SH-SY5Y (cell line): ENCODE measurements at regions not wholly inside any gene's neighbourhood (a gene's known extent, or its start where the extent isn't known, plus 50 kb on each side); places are given as distances from the start of the nearest gene placed in this dataset.
A peak's percentile ranks its signal among the peaks of the same experiment; 100 is the strongest.

Experiments used
- GATA2 ChIP-seq: IDR thresholded peaks from 2 replicates; pipeline ENCODE4 v1.6.1; 2011; ENCODE audit warnings: mild to moderate bottlenecking, low read depth, low read length
- GATA3 ChIP-seq: IDR thresholded peaks from 2 replicates; pipeline ENCODE4 v1.6.1; 2011; ENCODE audit warnings: low read depth, mild to moderate bottlenecking, low read length, moderate library complexity

- TF ChIP-seq GATA3 (no peak), GATA2 (no peak)
Observed at GRCh38 chr9:70478963-70479641, 64.6 kb upstream of the KLF9 start.

DNA sequence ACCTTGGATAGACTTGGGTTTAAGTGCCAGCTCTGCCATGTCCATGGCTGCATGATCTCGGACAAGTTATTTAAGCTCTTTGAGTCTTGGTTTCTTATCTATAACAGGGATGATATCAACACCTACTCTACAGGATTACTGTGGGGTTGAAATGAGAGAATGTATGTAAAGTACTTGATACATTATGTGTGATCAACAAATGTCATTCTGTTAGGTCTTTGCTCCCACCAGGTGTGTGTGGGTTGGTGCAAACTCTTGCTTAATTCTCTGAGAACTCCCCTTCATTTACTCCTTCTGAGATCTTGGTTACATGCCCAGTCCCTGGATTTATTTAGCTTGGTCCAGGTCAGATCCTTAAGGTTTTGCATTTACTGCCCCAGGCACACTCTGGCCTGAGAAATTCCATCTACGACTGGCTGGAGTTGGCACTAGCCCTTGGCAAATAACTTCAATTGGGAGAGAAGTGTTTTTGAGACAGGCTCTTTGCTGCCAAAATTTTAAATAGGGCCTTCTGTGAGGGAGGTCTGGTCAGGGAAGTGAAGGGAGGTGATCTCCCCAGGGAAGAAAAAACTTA is 63.5 kb upstream of the KLF9 start:
- no peak for TF ChIP-seq GATA3
- no peak for TF ChIP-seq GATA2

GRCh38 chr9:70477146-70477745 is 62.8 kb upstream of the KLF9 start:
- TF ChIP-seq GATA3 (no peak), GATA2 (no peak)

- no peak for TF ChIP-seq GATA3
- peak; percentile 19; the same call in 1 of the 2 replicates for TF ChIP-seq GATA2
Observed at GRCh38 chr9:70475211-70475610, 60.8 kb upstream of the KLF9 start.

DNA sequence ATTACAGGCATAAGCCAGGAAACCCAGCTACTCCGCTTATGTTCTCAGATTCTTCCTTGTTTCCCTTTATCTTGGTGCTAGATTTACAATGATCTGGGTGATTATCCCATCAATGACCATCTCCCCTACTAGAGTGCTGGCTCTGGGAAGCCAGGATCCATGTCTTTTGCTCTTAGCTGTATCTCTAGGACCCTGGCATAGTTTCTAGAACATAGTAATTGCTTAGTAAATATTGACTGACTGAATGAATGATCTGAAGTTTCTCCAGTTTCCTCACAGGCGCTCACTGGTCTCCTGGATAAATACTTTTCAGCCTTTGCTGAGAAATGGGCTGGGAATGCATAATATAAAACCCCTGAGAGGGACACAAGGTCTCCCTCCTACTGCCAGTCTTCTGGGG is 60.0 kb upstream of the KLF9 start:
- no peak for TF ChIP-seq GATA3
- no peak for TF ChIP-seq GATA2

DNA sequence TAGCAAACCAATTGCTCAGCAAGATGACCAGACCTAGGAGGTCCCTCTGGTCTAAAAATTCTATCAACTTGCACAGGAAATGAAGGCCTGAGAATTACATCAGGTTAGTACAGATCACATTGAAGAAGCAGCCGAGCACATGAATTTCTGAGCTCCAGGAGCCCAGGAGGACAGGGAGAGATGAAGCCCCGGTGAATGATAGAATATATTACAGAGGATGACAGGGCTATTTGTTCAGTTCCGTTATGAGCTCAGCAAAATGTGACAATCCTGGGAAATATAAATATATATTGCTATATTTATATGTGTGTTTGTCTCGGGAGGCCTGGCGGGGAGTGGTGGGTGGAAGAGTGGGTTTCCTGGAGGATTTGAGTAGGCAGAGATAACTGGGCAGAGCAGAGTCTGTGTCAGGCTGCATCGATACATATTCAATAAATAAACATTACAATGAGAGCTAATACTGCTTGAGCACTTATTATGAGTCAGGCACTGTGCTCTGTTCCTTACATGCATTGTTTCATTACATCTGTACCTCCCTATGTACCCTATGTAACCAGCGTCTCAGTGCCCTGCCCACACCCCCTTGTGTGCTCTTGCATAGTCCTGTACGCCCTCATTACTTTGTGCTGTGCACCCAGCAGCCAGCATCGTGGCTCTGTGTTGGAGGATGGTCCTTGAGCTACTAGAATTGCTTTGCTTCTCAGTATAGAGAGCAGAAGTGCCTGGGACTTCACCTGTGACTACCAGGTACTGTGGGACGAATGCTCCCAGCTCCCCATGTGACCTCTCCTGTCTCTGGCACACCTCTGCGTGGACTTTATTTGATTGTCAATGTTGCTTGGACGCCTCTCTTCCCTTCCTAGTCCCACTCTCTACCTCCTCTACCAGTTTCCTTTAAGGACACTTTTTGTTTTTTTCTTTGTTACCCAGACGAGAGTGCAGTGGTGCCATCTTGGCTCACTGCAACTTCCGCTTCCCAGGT is 58.1 kb upstream of the KLF9 start:
- TF ChIP-seq GATA3 (no peak), GATA2 (no peak)

GRCh38 chr9:70470050-70471015 is 55.9 kb upstream of the KLF9 start:
- no peak for TF ChIP-seq GATA2
- no peak for TF ChIP-seq GATA3

DNA sequence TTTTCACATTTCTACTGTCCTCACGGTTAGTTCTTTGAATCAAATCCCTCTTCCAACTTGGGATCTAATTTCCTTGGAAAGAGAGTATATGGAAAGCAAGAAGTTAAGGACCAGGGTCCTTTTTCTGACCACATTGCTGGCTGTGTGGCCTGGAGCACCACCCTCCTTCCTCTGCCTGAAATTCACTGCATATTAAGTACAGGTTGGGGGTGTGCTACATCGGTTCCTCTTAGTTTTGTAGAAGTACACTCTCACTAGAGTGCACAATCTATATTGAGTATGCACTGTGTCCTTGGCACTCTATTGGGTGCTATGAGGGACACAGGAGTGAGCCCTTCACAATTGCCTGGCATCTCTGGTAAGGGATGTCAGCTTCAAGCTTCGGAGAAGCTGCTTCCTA is 53.8 kb upstream of the KLF9 start:
- TF ChIP-seq GATA2 (no peak), GATA3 (no peak)

DNA sequence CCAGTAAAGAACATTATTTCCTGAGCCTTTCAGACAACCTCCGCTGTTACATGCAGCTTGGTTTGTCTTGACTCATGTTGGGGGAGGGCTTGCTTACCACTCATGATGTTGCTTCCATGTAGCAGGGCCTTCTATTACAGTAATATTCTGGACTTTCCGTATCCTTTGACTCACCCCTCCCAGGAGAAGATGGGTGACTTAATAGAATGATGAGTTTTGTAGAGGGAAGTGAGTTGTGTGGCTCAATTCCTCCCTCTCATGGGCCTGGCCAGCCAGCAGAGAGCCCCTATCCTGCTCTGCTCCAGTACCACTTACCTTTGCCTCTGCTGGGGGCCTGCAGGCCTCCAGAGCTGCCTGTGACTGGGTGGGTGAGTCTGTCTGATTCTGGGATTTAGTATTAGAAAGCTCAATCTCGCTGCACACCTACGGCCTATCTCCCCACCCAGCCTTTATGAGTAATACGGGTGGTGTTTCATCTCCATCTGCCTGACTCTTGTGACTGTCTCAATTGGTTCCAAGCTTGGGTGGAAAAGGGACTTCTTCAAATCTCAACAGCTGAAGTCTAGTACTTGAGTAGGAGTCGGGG is 52.6 kb upstream of the KLF9 start:
- TF ChIP-seq GATA2 = no peak
- TF ChIP-seq GATA3 = no peak

- no peak for TF ChIP-seq GATA2
- TF ChIP-seq GATA3 = no peak
Observed at GRCh38 chr9:70465904-70466303, 51.4 kb upstream of the KLF9 start.

- no peak for TF ChIP-seq GATA2
- no peak for TF ChIP-seq GATA3
Observed at GRCh38 chr9:70465398-70465797, 50.9 kb upstream of the KLF9 start.
